IPS-18c (cell line): ENCODE measurements at regions not wholly inside any gene's neighbourhood (a gene's known extent, or its start where the extent isn't known, plus 50 kb on each side); places are given as distances from the start of the nearest gene placed in this dataset.
"Not testable (repeated sequence)": the region's sequence is repeated elsewhere in the genome, so short reads cannot be mapped to it uniquely, and the experiment has no call there.

Experiments used
- H3K4me3 ChIP-seq: 2 replicates; pipeline ENCODE4 v1.7.0; 2013; ENCODE audit warnings: low read depth, mild to moderate bottlenecking, low read length, moderate library complexity; ENCODE audit not compliant: insufficient read depth
- H3K9me3 ChIP-seq: one replicate; pipeline ENCODE4 v1.6.1; 2013; ENCODE audit warnings: mild to moderate bottlenecking, low read length, moderate library complexity; ENCODE audit not compliant: control insufficient read depth, insufficient read depth

DNA sequence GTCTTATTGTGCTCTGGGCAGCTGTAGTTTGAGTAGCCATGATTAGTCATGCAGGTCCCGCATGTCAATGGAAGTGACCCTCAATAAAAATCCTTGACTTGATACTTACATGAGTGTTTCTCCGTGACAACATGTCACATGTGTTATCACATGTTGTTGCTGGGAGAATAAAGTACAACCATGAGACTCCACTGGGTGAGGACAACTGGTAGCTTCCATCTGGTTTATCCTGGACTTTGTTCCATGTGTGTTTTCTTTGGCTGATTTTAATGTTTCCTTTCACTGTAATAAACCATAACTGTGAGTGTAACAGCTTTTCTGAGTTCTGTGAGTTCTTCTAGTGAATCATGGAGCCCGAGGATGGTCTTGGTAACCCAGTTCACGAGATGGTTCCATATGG lies 63.1 kb upstream of the NDN start:
- no peak overlapping the region for H3K4me3 ChIP-seq
- H3K9me3 ChIP-seq, result no peaks in the 10 kb centered on the region

- no peak overlapping the region for H3K4me3 ChIP-seq
- peaks cover 3% of the 10 kb centered on the region for H3K9me3 ChIP-seq
Measured at GRCh38 chr15:23750776-23751175, 63.7 kb upstream of the NDN start.

DNA sequence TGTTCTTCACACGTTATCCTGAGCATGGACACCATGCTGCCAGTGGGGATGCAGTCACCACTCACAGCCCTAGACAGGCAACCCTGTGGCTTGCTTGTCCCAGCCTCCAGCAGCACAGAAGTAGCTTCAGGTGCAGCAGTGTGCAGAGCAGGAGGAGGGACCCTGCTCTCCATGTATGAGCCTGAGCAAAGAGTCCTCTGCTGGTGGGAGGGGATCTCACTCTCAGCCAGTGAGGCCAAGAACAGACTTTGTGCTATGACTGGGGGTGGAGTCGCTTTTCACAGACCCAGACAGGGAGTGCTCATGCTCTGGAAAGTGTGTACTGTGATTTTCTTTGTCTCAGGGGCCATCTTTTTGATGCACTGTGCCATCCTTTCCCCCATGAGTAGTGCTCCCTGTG lies 66.1 kb upstream of the NDN start:
- Histone ChIP-seq H3K9me3 (peaks cover 7% of the 10 kb centered on the region), H3K4me3 (no peak overlapping the region)

GRCh38 chr15:23758891-23759290 lies 71.8 kb upstream of the NDN start:
- Histone ChIP-seq H3K9me3 (peaks cover 11% of the 10 kb centered on the region), H3K4me3 (no peak overlapping the region)

DNA sequence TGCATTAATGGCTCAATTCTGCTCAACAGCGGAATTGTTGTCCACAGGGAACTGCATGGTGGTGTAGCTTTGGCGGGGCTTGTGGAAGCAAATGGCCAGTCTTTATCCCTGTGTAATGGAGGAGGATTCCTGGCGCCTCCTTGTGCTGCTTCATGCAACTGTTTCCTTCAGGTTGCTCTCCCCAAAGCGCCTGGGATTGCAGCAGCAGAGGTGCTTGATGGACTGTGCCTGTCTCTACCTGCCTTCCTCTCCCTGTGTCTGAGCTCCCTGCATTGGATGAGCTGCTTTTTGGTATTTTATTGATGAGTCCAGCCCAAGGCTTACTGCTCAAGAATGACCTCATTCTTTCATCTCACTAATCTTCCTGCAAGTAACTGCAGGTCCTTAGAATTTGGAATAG lies 72.9 kb upstream of the NDN start:
- H3K9me3 ChIP-seq, result peaks cover 11% of the 10 kb centered on the region
- no peak overlapping the region; the same call in 1 of the 2 replicates for H3K4me3 ChIP-seq

DNA sequence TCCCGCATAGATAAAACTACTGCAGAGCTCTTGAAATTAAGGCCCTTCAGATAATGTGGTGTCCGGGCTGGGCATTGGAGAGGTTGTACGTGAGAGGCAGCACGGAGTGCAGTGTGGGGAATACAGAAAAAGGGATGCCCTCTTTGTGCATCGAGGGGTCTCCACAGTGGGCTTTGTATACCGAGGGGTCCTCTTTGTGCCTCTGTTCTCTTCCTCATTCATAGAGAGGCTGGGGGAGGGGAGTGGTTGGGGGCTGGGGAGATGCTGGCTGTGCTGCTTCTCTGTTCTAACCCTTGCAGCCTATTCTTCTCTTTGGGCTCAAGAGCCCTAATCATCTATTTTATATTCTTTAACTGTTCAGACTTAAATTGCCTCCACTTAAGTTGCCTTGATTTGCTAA lies 74.3 kb upstream of the NDN start:
- H3K9me3 ChIP-seq, result peaks cover 12% of the 10 kb centered on the region
- no peak overlapping the region for H3K4me3 ChIP-seq

DNA sequence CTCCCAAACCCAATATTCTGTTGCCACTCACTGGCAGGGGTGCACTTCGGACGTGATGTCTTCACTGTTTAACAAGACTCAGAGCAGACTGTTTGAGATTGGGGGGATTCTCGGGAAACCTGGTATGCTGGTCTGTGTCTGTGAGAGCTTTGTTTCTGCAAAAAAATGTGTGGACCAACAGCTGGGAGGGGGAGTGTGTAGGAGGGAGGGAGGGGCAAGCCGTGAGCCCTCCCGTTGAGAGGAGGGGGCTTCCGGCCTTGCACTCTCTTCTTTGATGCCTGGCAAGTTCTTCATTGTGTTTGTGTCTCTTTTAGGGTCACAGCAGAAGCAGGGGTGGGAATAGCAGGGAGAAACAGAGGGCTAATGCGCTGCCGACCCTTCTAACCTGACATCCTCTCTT lies 74.9 kb upstream of the NDN start:
- peaks cover 11% of the 10 kb centered on the region for H3K9me3 ChIP-seq

DNA sequence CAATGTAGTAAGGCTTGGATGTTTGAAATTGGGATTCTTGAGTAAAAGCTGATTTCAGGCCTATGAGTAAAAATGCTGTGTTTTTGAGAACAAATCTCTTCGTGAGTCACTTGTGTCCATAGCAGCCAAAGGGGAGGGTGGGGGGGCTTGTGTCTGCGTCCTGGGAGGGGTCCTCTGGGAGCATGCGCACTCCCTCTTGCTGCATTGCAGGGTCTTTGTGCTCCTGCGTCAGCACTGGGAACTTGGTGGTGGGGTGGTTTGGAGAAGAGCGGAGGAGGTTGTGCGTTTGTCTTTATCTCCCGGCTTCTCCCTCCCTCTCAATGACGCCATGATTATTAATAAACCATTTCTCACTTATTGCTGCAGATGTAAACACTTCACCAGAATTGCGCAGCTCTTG lies 75.9 kb upstream of the NDN start:
- Histone ChIP-seq H3K4me3 (no peak overlapping the region), H3K9me3 (peaks cover 8% of the 10 kb centered on the region)

More for the DNA sequence above, 74.9 kb upstream of the NDN start:
- no peak overlapping the region for H3K4me3 ChIP-seq

DNA sequence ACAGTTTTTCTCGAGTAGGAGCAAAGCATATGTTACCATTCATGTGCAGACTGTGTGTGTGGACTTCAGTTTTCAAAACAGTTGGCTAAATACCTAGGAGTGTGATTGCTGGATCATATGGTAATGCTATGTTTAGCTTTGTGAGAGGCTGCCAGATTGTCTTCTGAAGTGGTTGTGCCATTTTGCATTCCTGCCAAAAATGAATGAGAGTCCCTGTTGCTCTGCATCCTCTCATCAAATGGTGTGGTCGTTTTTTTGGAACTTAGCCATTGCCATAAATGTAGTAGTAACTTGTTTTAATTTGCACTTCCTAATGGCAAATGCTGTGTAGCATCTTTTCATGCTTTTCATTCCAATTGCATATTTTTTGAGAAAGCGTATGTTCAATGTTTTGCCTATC lies 77.2 kb upstream of the NDN start:
- no peak overlapping the region for H3K4me3 ChIP-seq
- peaks cover 8% of the 10 kb centered on the region for H3K9me3 ChIP-seq

GRCh38 chr15:23764716-23765115 lies 77.6 kb upstream of the NDN start:
- Histone ChIP-seq H3K4me3 (no peak overlapping the region), H3K9me3 (peaks cover 8% of the 10 kb centered on the region)

DNA sequence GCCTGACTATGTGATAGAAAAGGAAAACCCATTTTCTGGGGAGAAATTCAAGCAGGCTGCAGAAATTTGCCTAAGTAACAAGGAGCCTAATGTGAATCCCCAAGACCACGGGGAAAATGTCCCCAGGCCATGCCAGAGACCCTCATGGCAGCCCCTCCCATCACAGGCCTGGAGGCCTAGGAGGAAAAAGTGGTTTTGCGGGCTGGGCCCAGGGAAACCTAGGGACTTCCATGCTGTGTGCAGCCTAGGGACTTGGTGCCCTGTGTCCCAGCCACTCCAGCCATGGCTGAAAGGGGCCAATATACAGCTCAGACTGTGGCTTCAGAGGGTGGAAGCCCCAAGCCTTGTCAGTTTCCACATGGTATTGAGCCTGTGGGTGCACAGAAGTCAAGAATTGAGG lies 79.7 kb upstream of the NDN start:
- H3K9me3 ChIP-seq, H3K4me3 ChIP-seq: not testable (repeated sequence)

DNA sequence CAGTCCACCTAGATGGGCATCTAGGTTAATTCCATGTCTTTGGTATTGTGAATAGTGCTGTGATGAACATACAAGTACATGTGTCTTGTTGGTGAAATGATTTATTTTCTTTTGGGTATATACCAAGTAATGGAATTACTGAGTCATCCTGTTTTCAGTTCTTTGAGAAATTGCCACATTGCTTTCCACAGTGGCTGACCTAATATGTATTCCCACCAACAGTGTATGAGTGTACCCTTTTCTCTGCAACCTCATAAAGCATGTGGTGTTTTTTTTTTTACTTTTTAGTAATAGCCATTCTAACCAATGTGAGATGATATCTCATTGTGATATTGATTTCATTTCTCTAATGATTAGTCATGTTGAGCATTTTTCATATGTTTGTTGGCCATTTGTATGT lies 86.0 kb upstream of the NDN start:
- H3K4me3 ChIP-seq, result no peak overlapping the region
- H3K9me3 ChIP-seq, result no peaks in the 10 kb centered on the region

DNA sequence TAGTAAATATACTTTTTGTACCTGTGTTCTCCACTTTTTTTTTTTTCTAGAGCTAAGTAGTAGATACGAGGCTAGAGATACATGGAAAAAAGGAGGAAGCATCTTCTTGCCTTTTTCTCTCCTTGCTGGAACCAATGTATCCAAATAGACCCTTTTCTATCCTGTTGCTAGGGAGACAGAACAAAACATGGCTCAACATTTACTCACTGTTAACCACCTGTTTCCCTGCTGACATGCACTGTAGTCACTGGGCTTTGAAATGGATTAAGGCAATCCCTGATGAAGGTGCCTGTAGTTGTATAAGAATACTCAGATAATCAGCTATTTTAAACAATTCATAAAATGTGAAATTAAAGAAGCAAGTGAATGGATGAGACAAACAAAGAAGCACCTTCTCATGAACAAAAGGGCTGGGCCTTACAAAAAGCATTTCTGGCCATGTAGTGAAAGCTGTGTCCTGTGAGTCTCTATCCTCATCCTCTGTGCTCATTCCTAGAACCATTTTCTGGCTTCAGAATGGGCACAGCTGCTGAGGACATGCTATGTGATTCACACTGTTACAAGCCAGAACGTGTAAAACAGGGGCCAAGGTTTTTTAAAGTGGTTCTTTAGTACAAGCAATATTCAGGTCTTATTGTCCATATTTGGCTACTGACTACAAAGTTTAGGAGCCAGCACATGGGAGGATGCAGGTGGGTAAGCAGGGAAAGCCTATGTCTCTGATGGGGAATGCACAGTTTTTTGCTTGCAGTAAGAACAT lies 100.4 kb upstream of the NDN start:
- no peak overlapping the region for H3K4me3 ChIP-seq

GRCh38 chr15:23793191-23793680 lies 106.1 kb upstream of the NDN start:
- no peak overlapping the region for H3K4me3 ChIP-seq
- H3K9me3 ChIP-seq, result peaks cover 9% of the 10 kb centered on the region

More for the DNA sequence above, 100.4 kb upstream of the NDN start:
- peaks cover 3% of the 10 kb centered on the region for H3K9me3 ChIP-seq

GRCh38 chr15:23797747-23798446 lies 110.8 kb upstream of the NDN start:
- Histone ChIP-seq H3K4me3 (no peak overlapping the region), H3K9me3 (peaks cover 11% of the 10 kb centered on the region)

- H3K9me3 ChIP-seq, result peaks cover 8% of the 10 kb centered on the region
- no peak overlapping the region for H3K4me3 ChIP-seq
Measured at GRCh38 chr15:23801881-23802280, 114.8 kb upstream of the NDN start.

- not testable (repeated sequence) for H3K4me3 ChIP-seq, H3K9me3 ChIP-seq
Measured at GRCh38 chr15:23802896-23803435, 115.9 kb upstream of the NDN start.

- peaks cover 11% of the 10 kb centered on the region for H3K9me3 ChIP-seq
- H3K4me3 ChIP-seq, result no peak overlapping the region
Measured at GRCh38 chr15:23806980-23807379, 119.9 kb upstream of the NDN start.
